ENCODE measurements at regions not wholly inside any gene's neighbourhood (a gene's known extent, or its start where the extent isn't known, plus 50 kb on each side); places are given as distances from the start of the nearest gene placed in this dataset.

DNA sequence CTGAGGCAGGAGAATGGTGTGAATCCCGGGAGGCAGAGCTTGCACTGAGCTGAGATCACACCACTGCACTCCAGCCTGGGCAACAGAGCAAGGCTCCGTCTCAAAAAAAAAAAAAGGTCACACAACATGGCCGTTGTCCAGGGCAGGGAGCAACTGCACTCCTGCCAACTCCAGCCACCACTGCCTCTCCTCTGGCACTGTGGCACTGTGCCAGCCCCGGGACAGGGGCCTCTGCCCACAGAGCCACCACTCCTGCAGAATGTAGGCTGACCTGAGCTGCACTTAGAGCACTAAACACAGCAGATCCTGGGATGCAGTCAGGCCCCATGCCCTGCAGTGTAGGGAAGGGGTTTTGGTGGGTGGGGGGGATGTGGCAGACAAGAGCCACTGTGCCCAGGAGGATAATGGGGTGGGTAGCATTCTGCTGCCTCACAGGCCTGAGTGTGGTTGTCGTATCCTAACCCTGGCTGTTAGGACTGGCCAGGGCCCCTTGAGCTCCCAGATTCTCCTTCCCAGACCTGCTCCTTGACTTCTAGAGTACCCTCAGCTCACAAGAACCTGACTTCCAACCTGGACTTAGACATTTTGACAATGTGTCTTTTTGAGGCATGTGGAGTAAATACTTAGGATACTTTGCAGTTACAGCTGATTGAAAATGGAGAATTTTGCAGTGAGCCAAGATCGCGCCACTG, 69.4 kb upstream of the SH3RF3 start:
- TF ChIP-seq, protein P1, sequence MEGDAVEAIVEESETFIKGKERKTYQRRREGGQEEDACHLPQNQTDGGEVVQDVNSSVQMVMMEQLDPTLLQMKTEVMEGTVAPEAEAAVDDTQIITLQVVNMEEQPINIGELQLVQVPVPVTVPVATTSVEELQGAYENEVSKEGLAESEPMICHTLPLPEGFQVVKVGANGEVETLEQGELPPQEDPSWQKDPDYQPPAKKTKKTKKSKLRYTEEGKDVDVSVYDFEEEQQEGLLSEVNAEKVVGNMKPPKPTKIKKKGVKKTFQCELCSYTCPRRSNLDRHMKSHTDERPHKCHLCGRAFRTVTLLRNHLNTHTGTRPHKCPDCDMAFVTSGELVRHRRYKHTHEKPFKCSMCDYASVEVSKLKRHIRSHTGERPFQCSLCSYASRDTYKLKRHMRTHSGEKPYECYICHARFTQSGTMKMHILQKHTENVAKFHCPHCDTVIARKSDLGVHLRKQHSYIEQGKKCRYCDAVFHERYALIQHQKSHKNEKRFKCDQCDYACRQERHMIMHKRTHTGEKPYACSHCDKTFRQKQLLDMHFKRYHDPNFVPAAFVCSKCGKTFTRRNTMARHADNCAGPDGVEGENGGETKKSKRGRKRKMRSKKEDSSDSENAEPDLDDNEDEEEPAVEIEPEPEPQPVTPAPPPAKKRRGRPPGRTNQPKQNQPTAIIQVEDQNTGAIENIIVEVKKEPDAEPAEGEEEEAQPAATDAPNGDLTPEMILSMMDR (IDR thresholded peaks at IDR 0.05): no peak
- TF ChIP-seq POLR2AphosphoS5 (IDR thresholded peaks at IDR 0.05): no peak
- no peak for TF ChIP-seq EP300 (IDR thresholded peaks at IDR 0.05)
